Glomerular endothelial cell (primary cell): ENCODE measurements at regions not wholly inside any gene's neighbourhood (a gene's known extent, or its start where the extent isn't known, plus 50 kb on each side); places are given as distances from the start of the nearest gene placed in this dataset.
"Not testable (repeated sequence)": the region's sequence is repeated elsewhere in the genome, so short reads cannot be mapped to it uniquely, and the experiment has no call there.

Experiments used
- DNase-seq: peaks from one replicate; pipeline ENCODE4 v3.0.0-alpha.2; 2011; ENCODE audit warnings: low read depth, low spot score; ENCODE audit errors: extremely low read depth

GRCh38 chr14:86943391-86944365 is 1049.3 kb downstream of the GALC start:
- no peak for DNase-seq

- DNase-seq, result no peak
Measured at GRCh38 chr14:86942936-86943335, 1050.0 kb downstream of the GALC start.

- DNase-seq, result no peak
Measured at GRCh38 chr14:86940106-86940505, 1052.9 kb downstream of the GALC start.

GRCh38 chr14:86938320-86938719 is 1054.7 kb downstream of the GALC start:
- DNase-seq, result no peak

GRCh38 chr14:86936556-86936955 is 1056.4 kb downstream of the GALC start:
- no peak for DNase-seq

- DNase-seq, result no peak
Measured at GRCh38 chr14:86935241-86935885, 1057.6 kb downstream of the GALC start.

GRCh38 chr14:86933958-86934595 is 1058.9 kb downstream of the GALC start:
- no peak for DNase-seq

- no peak for DNase-seq
Measured at GRCh38 chr14:86933460-86933859, 1059.5 kb downstream of the GALC start.

GRCh38 chr14:86915406-86915805 is 1077.6 kb downstream of the GALC start:
- DNase-seq, result no peak

GRCh38 chr14:86912709-86913108 is 1080.3 kb downstream of the GALC start:
- no peak for DNase-seq

- DNase-seq, result no peak
Measured at GRCh38 chr14:86911486-86911885, 1081.5 kb downstream of the GALC start.

GRCh38 chr14:86905386-86905926 is 1087.5 kb downstream of the GALC start:
- not testable (repeated sequence) for DNase-seq

GRCh38 chr14:86902176-86902950 is 1090.6 kb downstream of the GALC start:
- no peak for DNase-seq

GRCh38 chr14:86897704-86898513 is 1095.1 kb downstream of the GALC start:
- DNase-seq, result no peak

GRCh38 chr14:86897224-86897623 is 1095.8 kb downstream of the GALC start:
- no peak for DNase-seq

GRCh38 chr14:86896701-86897100 is 1096.3 kb downstream of the GALC start:
- no peak for DNase-seq

- DNase-seq, result no peak
Measured at GRCh38 chr14:86892152-86892956, 1100.6 kb downstream of the GALC start.

- DNase-seq, result no peak
Measured at GRCh38 chr14:86885280-86885679, 1107.7 kb downstream of the GALC start.

- DNase-seq, result no peak
Measured at GRCh38 chr14:86884498-86884897, 1108.5 kb downstream of the GALC start.
